ENCODE measurements at regions not wholly inside any gene's neighbourhood (a gene's known extent, or its start where the extent isn't known, plus 50 kb on each side); places are given as distances from the start of the nearest gene placed in this dataset.

DNA sequence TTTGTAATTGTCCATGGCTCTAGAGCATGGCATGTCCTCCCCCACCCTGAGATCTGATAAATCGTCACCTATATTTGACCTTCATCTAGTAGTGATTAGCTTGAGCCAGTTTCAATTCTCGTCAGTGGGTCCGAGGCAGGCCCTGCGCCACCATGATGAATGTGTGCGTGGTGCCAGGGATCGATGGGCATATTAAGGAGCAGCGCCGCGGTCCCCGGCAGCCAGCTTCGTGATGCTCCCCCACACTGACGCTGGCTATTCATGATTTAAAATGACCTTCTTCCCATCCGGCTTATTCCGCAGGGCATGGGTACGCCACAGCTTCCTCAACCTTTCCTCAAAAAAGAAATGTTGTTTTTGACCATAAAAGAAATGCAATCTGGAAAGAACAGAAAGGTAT lies 68.0 kb downstream of the SLC25A47 start:
- WGBS, 2 donors = 89% methylated on average over 15 of the region's 15 CpGs
- DNase-seq (ENCODE audit: low spot score in 2 of 2) = no peak
- intact Hi-C loops (cut with DNase I; ENCODE audit: low total_unique reads) = no loop called here
- no peak overlapping the region for H3K4me3 ChIP-seq (ENCODE audit: low read depth, poor library complexity, severe bottlenecking)
- TF ChIP-seq, protein P1, sequence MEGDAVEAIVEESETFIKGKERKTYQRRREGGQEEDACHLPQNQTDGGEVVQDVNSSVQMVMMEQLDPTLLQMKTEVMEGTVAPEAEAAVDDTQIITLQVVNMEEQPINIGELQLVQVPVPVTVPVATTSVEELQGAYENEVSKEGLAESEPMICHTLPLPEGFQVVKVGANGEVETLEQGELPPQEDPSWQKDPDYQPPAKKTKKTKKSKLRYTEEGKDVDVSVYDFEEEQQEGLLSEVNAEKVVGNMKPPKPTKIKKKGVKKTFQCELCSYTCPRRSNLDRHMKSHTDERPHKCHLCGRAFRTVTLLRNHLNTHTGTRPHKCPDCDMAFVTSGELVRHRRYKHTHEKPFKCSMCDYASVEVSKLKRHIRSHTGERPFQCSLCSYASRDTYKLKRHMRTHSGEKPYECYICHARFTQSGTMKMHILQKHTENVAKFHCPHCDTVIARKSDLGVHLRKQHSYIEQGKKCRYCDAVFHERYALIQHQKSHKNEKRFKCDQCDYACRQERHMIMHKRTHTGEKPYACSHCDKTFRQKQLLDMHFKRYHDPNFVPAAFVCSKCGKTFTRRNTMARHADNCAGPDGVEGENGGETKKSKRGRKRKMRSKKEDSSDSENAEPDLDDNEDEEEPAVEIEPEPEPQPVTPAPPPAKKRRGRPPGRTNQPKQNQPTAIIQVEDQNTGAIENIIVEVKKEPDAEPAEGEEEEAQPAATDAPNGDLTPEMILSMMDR (IDR thresholded peaks at IDR 0.05) = no peak
- TF ChIP-seq POLR2A (IDR thresholded peaks at IDR 0.05) = no peak

DNA sequence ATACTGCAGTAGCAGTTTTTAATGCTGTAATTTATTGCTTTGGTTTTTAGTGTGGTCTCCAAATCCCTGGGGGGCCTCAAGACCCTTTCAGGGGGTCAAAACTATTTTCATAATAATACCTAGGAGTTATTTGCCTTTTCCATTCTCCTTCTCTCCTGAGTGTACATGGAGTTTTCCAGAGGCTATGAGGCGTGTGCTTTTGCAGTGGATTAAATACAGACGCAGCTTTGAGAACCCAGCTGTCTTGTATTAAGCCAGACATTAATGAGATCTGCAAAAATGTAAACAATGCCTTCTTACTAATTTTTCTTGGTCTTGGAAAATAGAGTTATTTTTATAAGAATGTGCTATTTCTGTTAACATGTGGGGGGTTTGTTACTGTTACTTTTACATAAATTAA lies 68.6 kb downstream of the SLC25A47 start:
- no peak overlapping the region for H3K4me3 ChIP-seq (ENCODE audit: low read depth, poor library complexity, severe bottlenecking)
- intact Hi-C loops (cut with DNase I; ENCODE audit: low total_unique reads) = no loop called here
- no peak for DNase-seq (ENCODE audit: low spot score in 2 of 2)
- 50 to 74% methylated on average over 2 of the region's 2 CpGs for WGBS, 2 donors
- TF ChIP-seq, protein P1 (IDR thresholded peaks at IDR 0.05) = no peak
- no peak for TF ChIP-seq POLR2A (IDR thresholded peaks at IDR 0.05)

DNA sequence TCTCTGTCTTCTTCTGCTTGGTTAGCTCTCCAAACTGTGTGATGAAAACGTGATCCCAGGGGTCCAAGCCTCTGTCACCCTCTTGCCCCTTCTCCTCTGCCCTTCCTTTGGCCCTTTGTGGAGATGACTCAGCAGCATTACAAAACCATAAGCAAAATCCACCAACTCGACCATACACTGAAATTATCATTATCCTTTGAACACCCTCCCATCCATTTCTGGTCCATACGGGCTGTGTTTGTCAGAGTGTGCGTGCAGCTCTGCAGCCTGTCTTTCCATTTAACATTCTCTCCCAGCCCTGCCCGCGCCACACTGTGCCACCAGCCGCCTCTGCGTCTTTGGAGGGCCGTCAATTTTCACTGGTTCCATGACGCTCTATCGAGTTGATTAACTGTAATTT lies 69.2 kb downstream of the SLC25A47 start:
- DNase-seq (ENCODE audit: low spot score in 2 of 2) = no peak
- TF ChIP-seq, protein P1 (IDR thresholded peaks at IDR 0.05) = no peak
- no peak for TF ChIP-seq POLR2A (IDR thresholded peaks at IDR 0.05)
- H3K4me3 ChIP-seq (ENCODE audit: low read depth, poor library complexity, severe bottlenecking) = no peak overlapping the region
- 84 to 85% methylated on average over 11 of the region's 11 CpGs for WGBS, 2 donors
- intact Hi-C loops (cut with DNase I; ENCODE audit: low total_unique reads) = no loop called here

DNA sequence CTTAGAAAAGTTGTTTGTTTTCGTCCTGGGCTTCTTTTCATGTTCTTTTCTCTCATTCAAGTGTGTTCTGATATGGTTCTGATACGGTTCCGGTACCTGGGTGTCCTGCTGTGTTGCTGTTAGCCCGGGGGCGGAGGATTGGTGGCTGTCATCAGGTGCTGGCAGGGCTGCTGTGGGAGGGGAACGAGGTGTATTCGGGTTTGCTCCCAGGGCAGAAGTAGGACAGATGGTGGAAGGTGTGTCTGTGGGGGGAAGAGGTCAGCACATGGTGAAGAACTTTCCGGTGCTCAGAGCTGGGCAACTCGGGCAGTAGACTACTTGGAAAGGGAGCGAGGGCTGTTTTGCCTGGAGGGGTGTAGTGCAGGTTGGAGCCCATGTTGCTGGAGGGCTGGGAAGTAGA lies 70.2 kb downstream of the SLC25A47 start:
- no peak for TF ChIP-seq POLR2A (IDR thresholded peaks at IDR 0.05)
- TF ChIP-seq, protein P1 (IDR thresholded peaks at IDR 0.05) = no peak
- H3K4me3 ChIP-seq (ENCODE audit: low read depth, poor library complexity, severe bottlenecking) = no peak overlapping the region
- WGBS, 2 donors = 79 to 80% methylated on average over 10 of the region's 10 CpGs
- intact Hi-C loops (cut with DNase I; ENCODE audit: low total_unique reads) = no loop called here
- no peak for DNase-seq (ENCODE audit: low spot score in 2 of 2)

DNA sequence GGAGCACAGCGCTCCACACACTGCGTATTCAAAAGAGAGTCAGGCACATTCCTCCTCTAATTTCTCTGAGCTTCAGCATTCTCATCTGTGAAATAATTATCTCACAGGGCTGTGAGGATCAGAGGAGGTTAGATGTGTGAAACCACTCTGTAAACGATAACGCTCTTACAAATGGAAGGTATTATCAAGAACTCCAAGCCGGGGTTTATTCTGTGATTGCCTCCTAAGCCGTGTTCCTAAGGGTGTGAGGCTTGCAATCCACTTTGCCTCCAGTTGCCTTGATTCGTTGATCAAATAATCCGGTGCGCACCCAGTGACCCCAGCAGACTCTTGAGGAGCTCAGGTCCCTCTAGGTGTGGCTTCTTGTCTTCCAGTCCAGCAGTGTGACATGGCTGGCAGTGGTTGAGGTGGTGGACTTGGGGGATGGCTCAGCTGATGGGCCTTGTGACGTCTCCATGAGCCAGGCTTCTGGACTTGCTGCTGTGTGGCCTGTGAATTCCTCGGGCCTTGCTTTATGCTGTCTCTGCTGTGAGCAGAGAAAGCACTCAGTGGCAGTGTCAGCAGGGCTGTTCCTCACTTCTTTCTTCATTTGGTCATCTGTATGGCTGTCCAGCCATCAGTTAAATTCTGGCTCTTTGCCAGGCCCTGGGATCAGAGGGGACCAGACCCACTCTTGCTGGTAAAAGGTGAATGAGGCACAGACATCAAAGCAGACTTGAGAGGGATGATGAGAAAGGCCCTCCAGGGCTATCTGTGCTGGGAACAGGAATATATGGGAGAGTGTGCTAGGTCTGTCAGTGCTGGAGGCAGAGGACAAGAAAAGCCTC lies 71.0 kb downstream of the SLC25A47 start:
- no peak for DNase-seq (ENCODE audit: low spot score in 2 of 2)
- no peak overlapping the region for H3K4me3 ChIP-seq (ENCODE audit: low read depth, poor library complexity, severe bottlenecking)
- intact Hi-C loops (cut with DNase I; ENCODE audit: low total_unique reads) = no loop called here
- TF ChIP-seq, protein P1 (IDR thresholded peaks at IDR 0.05) = no peak
- no peak for TF ChIP-seq POLR2A (IDR thresholded peaks at IDR 0.05)
- WGBS, 2 donors = 96 to 97% methylated on average over 11 of the region's 11 CpGs
